Ishikawa (cell line): ENCODE measurements at regions not wholly inside any gene's neighbourhood (a gene's known extent, or its start where the extent isn't known, plus 50 kb on each side); places are given as distances from the start of the nearest gene placed in this dataset.

Experiments used
- CEBPB ChIP-seq: IDR thresholded peaks from 2 replicates; pipeline ENCODE4 v1.6.1; 2012
- CREB1 ChIP-seq: IDR thresholded peaks from 2 replicates; pipeline ENCODE4 v1.6.1; 2012; ENCODE audit warnings: low read depth
- EGR1 ChIP-seq: IDR thresholded peaks from 2 replicates; pipeline ENCODE4 v1.6.1; 2012
- EP300 ChIP-seq: IDR thresholded peaks from 2 replicates; pipeline ENCODE4 v1.6.1; 2012; ENCODE audit warnings: borderline replicate concordance
- FOXM1 ChIP-seq: IDR thresholded peaks from 2 replicates; pipeline ENCODE4 v1.6.1; 2012; ENCODE audit warnings: low read depth, borderline replicate concordance
- NFIC ChIP-seq: IDR thresholded peaks from 2 replicates; pipeline ENCODE4 v1.6.1; 2012
- RAD21 ChIP-seq: IDR thresholded peaks from 2 replicates; pipeline ENCODE4 v1.6.1; 2012; ENCODE audit warnings: low read depth
- TAF1 ChIP-seq: IDR thresholded peaks from 2 replicates; pipeline ENCODE4 v1.6.1; 2012; ENCODE audit warnings: low read depth, mild to moderate bottlenecking
- TCF12 ChIP-seq: IDR thresholded peaks from 2 replicates; pipeline ENCODE4 v1.6.1; 2012; ENCODE audit warnings: low read depth
- TEAD4 ChIP-seq: IDR thresholded peaks from 2 replicates; pipeline ENCODE4 v1.6.1; 2012
- YY1 ChIP-seq: IDR thresholded peaks from 2 replicates; pipeline ENCODE4 v1.6.1; 2012; ENCODE audit warnings: low read depth
- ZBTB7A ChIP-seq: IDR thresholded peaks from 2 replicates; pipeline ENCODE4 v1.6.1; 2012; ENCODE audit warnings: low read depth
- TF ChIP-seq, protein P1 (sequence below): IDR thresholded peaks from 2 replicates; pipeline ENCODE4 v1.6.1; 2012
- TF ChIP-seq, protein P2 (sequence below): IDR thresholded peaks from 2 replicates; pipeline ENCODE4 v1.6.1; 2012; ENCODE audit warnings: low read depth, mild to moderate bottlenecking
- TF ChIP-seq, protein P3 (sequence below): IDR thresholded peaks from 2 replicates; pipeline ENCODE4 v1.6.1; 2012

DNA sequence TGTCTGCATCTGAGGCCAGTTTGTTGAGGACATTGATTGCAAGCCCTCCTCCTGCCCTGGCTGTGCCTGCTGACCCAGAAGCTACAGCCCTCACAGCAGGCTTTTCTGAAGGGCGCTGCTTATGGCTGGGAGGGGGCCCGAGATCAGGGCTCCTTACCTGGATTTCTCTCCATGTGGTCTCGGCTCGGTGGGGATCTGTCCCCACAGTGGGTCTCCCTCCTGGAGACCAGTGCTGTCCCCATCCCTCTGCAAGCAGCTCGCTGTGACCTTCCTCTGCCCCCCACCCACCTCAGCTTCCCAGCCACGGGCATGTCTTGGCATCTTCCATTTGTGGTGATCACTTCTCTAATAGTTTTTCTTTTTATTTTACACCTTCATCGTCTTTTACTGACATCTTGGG, 357.9 kb downstream of the IRX2 start:
- TF ChIP-seq, protein P1, sequence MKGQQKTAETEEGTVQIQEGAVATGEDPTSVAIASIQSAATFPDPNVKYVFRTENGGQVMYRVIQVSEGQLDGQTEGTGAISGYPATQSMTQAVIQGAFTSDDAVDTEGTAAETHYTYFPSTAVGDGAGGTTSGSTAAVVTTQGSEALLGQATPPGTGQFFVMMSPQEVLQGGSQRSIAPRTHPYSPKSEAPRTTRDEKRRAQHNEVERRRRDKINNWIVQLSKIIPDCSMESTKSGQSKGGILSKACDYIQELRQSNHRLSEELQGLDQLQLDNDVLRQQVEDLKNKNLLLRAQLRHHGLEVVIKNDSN = no peak

DNA sequence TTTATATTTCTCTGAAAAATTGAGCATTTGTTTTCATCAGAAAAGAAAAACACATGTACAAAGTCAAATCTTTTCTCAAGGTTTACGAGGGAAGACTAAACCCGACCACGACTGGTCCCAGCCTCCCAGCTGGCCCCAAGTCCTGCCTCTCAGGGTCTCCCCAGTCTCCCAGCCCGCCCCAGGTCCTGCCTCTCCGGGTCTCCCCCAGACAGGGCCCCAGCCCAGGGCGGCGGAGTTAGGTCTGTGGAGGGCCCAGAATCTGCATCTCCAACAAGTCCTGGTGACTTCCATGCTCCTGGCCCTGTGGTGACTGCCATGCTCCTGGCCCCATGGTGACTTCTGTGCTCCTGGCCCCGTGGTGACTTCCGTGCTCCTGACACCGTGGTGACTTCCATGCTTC, 359.9 kb downstream of the IRX2 start:
- TF ChIP-seq CREB1 (no peak), ZBTB7A (no peak), TAF1 (no peak)

DNA sequence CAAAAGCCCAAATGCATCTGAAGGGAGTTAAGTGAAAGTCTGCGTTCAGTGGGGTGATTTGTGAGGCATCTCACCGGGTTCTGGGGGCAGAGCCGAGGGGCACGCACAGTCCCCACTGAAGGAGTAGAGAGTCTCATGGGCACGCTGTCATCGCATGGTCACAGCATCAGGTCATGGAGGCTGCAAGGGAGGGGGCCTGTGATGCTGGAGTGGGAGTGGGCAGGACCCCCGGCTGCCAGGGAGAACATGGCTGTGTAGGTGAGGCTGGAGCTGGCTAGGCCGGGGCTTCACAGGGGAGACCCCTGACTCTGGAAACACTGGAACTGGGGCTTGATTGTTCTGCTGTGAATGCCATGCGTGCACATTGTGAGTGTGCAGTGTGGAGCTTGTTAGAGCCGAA, 360.5 kb downstream of the IRX2 start:
- TF ChIP-seq TAF1 (no peak), TEAD4 (no peak), ZBTB7A (no peak), TCF12 (no peak), EGR1 (no peak), NFIC (no peak), EP300 (no peak), CEBPB (no peak), CREB1 (no peak), YY1 (no peak), FOXM1 (no peak), RAD21 (no peak)
- TF ChIP-seq, protein P2, sequence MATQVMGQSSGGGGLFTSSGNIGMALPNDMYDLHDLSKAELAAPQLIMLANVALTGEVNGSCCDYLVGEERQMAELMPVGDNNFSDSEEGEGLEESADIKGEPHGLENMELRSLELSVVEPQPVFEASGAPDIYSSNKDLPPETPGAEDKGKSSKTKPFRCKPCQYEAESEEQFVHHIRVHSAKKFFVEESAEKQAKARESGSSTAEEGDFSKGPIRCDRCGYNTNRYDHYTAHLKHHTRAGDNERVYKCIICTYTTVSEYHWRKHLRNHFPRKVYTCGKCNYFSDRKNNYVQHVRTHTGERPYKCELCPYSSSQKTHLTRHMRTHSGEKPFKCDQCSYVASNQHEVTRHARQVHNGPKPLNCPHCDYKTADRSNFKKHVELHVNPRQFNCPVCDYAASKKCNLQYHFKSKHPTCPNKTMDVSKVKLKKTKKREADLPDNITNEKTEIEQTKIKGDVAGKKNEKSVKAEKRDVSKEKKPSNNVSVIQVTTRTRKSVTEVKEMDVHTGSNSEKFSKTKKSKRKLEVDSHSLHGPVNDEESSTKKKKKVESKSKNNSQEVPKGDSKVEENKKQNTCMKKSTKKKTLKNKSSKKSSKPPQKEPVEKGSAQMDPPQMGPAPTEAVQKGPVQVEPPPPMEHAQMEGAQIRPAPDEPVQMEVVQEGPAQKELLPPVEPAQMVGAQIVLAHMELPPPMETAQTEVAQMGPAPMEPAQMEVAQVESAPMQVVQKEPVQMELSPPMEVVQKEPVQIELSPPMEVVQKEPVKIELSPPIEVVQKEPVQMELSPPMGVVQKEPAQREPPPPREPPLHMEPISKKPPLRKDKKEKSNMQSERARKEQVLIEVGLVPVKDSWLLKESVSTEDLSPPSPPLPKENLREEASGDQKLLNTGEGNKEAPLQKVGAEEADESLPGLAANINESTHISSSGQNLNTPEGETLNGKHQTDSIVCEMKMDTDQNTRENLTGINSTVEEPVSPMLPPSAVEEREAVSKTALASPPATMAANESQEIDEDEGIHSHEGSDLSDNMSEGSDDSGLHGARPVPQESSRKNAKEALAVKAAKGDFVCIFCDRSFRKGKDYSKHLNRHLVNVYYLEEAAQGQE = no peak
- TF ChIP-seq, protein P1 = no peak
- TF ChIP-seq, protein P3, sequence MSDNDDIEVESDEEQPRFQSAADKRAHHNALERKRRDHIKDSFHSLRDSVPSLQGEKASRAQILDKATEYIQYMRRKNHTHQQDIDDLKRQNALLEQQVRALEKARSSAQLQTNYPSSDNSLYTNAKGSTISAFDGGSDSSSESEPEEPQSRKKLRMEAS = no peak

DNA sequence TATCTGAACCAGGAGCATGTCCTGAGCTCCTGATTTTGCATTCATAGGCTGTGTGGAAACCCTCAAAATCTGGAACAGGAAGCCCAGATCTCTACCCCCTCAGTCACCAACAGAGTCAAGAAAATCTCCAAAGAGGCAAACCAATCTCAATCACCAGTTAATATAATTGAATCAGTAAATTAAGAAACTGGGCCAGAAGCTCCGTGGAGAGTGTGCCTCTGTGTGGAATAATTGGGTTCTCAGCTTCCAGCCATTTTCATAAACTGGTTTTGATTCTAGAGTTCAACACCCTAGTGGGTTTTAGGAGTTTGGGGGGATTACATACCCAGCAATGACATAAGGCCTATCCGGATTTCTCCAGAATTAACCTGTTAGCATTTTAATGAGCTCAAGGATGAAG, 362.9 kb downstream of the IRX2 start:
- TF ChIP-seq RAD21 (no peak), CEBPB (no peak), TEAD4 (no peak), FOXM1 (no peak), TCF12 (no peak), NFIC (no peak), EGR1 (no peak), EP300 (no peak), TAF1 (no peak), CREB1 (no peak), ZBTB7A (no peak), YY1 (no peak)
- TF ChIP-seq, protein P2 = no peak
- TF ChIP-seq, protein P3 = no peak
- TF ChIP-seq, protein P1 = no peak

DNA sequence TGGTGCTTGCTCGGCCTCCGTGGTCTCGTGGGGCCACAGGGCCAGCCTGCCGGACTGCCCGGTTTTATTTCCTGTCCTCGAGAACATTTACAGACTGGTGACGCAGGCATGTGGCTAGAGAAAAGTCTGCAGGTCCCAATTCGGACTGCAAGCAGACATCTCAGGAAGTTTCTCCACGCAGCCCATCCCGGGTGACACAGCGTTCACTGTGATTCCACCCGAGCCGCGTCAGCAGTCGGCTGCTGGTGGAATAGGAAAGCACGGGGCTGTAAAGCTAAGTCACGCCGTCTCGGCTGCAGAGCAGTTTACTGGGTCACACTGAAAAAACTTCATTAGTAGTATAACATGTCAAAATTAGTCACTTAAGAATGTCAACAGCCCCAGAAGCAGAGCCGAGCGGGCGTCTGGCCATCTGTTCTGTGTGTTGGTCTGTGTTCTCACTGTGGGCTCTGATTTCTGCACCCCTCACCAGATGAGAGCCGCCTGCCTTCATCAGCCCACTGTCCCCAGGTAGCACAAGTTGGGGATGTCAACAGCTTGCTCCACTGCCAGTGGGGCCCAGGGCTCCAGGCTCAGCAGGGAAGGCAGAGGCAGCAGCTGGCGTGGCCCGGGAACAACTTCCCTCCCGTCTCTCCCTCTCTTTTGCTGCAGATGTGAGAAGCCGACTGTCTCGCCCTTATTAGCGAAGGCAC, 363.7 kb downstream of the IRX2 start:
- TF ChIP-seq TEAD4 (no peak), EP300 (no peak), YY1 (no peak)
- TF ChIP-seq, protein P1 = no peak
- TF ChIP-seq, protein P2 = no peak
